H9 (cell line): ENCODE measurements at regions not wholly inside any gene's neighbourhood (a gene's known extent, or its start where the extent isn't known, plus 50 kb on each side); places are given as distances from the start of the nearest gene placed in this dataset.
"Not testable (repeated sequence)": the region's sequence is repeated elsewhere in the genome, so short reads cannot be mapped to it uniquely, and the experiment has no call there.

Experiments
- DNase-seq: peaks from one replicate; pipeline ENCODE4 v3.0.0-alpha.2; 2017
- H2AFZ ChIP-seq: one replicate; pipeline ENCODE4 v1.6.1; 2013; ENCODE audit warnings: mild to moderate bottlenecking, low read length, control low read depth, moderate library complexity
- H2AK5ac ChIP-seq: 2 replicates; pipeline ENCODE4 v1.6.1; 2013; ENCODE audit warnings: low read length, control low read depth, mixed read lengths; ENCODE audit not compliant: insufficient read length
- H2BK120ac ChIP-seq: one replicate; pipeline ENCODE4 v1.6.1; 2013; ENCODE audit warnings: low read depth, mild to moderate bottlenecking, low read length, control low read depth, inconsistent platforms; ENCODE audit not compliant: poor library complexity, severe bottlenecking
- H2BK12ac ChIP-seq: 2 replicates; pipeline ENCODE4 v1.6.1; 2013; ENCODE audit warnings: low read length, control low read depth, mixed read lengths, low read depth; ENCODE audit not compliant: insufficient read length
- H2BK15ac ChIP-seq: 2 replicates; pipeline ENCODE4 v1.6.1; 2013; ENCODE audit warnings: low read depth, low read length, control low read depth
- H2BK20ac ChIP-seq: one replicate; pipeline ENCODE4 v1.6.1; 2013; ENCODE audit warnings: low read depth, mild to moderate bottlenecking, low read length, control low read depth, inconsistent platforms; ENCODE audit not compliant: poor library complexity, severe bottlenecking
- H2BK5ac ChIP-seq: 2 replicates; pipeline ENCODE4 v1.6.1; 2013; ENCODE audit warnings: low read length, control low read depth, mixed read lengths; ENCODE audit not compliant: insufficient read length
- H3K14ac ChIP-seq: 2 replicates; pipeline ENCODE4 v1.6.1; 2013; ENCODE audit warnings: low read length, control low read depth; ENCODE audit not compliant: insufficient read depth
- H3K18ac ChIP-seq: 2 replicates; pipeline ENCODE4 v1.6.1; 2013; ENCODE audit warnings: low read depth, mild to moderate bottlenecking, mixed read lengths, low read length, control low read depth; ENCODE audit not compliant: insufficient read length
- H3K23ac ChIP-seq: 2 replicates; pipeline ENCODE4 v1.6.1; 2013; ENCODE audit warnings: low read length, control low read depth, mixed read lengths, low read depth; ENCODE audit not compliant: insufficient read length
- H3K23me2 ChIP-seq: 2 replicates; pipeline ENCODE4 v1.6.1; 2013; ENCODE audit warnings: low read depth, mild to moderate bottlenecking, mixed read lengths, low read length, control low read depth; ENCODE audit not compliant: insufficient read length, poor library complexity, severe bottlenecking
- H3K27ac ChIP-seq: 2 replicates; pipeline ENCODE4 v1.5.1; 2013; ENCODE audit warnings: low read length, control low read depth, mixed read lengths, low read depth; ENCODE audit not compliant: insufficient read length
- H3K27me3 ChIP-seq: 2 replicates; pipeline ENCODE4 v1.6.1; 2013; ENCODE audit warnings: low read length, control low read depth, inconsistent platforms; ENCODE audit not compliant: insufficient read depth
- H3K4ac ChIP-seq: 2 replicates; pipeline ENCODE4 v1.6.1; 2013; ENCODE audit warnings: low read depth, mild to moderate bottlenecking, control low read depth, inconsistent platforms, low read length, moderate library complexity
- H3K4me1 ChIP-seq: 2 replicates; pipeline ENCODE4 v1.6.1; 2013; ENCODE audit warnings: low read length, control low read depth, inconsistent platforms; ENCODE audit not compliant: insufficient read depth
- H3K4me2 ChIP-seq: 2 replicates; pipeline ENCODE4 v1.6.1; 2013; ENCODE audit warnings: low read length, control low read depth, mixed read lengths; ENCODE audit not compliant: insufficient read length, insufficient read depth
- H3K56ac ChIP-seq: 2 replicates; pipeline ENCODE4 v1.6.1; 2013; ENCODE audit warnings: low read depth, mild to moderate bottlenecking, mixed read lengths, low read length, control low read depth; ENCODE audit not compliant: insufficient read length
- H3K79me1 ChIP-seq: 2 replicates; pipeline ENCODE4 v1.6.1; 2013; ENCODE audit warnings: low read depth, mild to moderate bottlenecking, moderate library complexity, low read length, control low read depth, inconsistent platforms; ENCODE audit not compliant: insufficient read depth, poor library complexity, severe bottlenecking
- H3K79me2 ChIP-seq: 2 replicates; pipeline ENCODE4 v1.6.1; 2013; ENCODE audit warnings: low read length, control low read depth, inconsistent platforms; ENCODE audit not compliant: insufficient read depth
- H3K9ac ChIP-seq: 2 replicates; pipeline ENCODE4 v1.6.1; 2013; ENCODE audit warnings: low read length, control low read depth, mixed read lengths; ENCODE audit not compliant: insufficient read length; ENCODE audit errors: extremely low read depth
- H3K9me3 ChIP-seq: one replicate; pipeline ENCODE4 v1.6.1; 2013; ENCODE audit warnings: low read depth, low read length, inconsistent platforms; ENCODE audit not compliant: control insufficient read depth
- H3T11ph ChIP-seq: one replicate; pipeline ENCODE4 v1.6.1; 2013; ENCODE audit warnings: mild to moderate bottlenecking, low read length, control low read depth, inconsistent platforms
- H4K20me1 ChIP-seq: one replicate; pipeline ENCODE4 v1.6.1; 2013; ENCODE audit not compliant: control insufficient read depth, insufficient read length, insufficient read depth
- H4K5ac ChIP-seq: 2 replicates; pipeline ENCODE4 v1.6.1; 2013; ENCODE audit warnings: low read depth, mild to moderate bottlenecking, mixed read lengths, low read length, control low read depth; ENCODE audit not compliant: insufficient read length
- H4K8ac ChIP-seq: replicated peaks from 2 replicates; pipeline ENCODE4 v1.6.1; 2013; ENCODE audit warnings: low read length, control low read depth, mixed read lengths, low read depth; ENCODE audit not compliant: insufficient read length
- H4K91ac ChIP-seq: 2 replicates; pipeline ENCODE4 v1.6.1; 2013; ENCODE audit warnings: low read depth, mild to moderate bottlenecking, moderate library complexity, mixed read lengths, low read length, control low read depth; ENCODE audit not compliant: insufficient read length
- H3K27ac Mint-ChIP-seq, 3 experiments: 2 replicates in 2 of 3; 3 replicates in 1 of 3; pipeline ENCODE4 v1.8.0; 2020 to 2021; ENCODE audit warnings: mixed read lengths in 3 of 3, mild to moderate bottlenecking in 1 of 3, moderate library complexity in 1 of 3
- H3K27me3 Mint-ChIP-seq: 2 replicates; pipeline ENCODE4 v1.8.0; 2021; ENCODE audit warnings: low read depth, mild to moderate bottlenecking, moderate library complexity, mixed read lengths
- H3K36me3 Mint-ChIP-seq, 3 experiments: 2 replicates in 2 of 3; 3 replicates in 1 of 3; pipeline ENCODE4 v1.8.0; 2020 to 2021; ENCODE audit warnings: low read depth in 3 of 3, mixed read lengths in 3 of 3; ENCODE audit not compliant: insufficient read depth in 1 of 3
- H3K4me1 Mint-ChIP-seq, 2 experiments: 2 replicates each; pipeline ENCODE4 v1.8.0; 2020; ENCODE audit warnings: mixed read lengths in 2 of 2
- H3K4me3 Mint-ChIP-seq, 2 experiments: 2 replicates in 1 of 2; 3 replicates in 1 of 2; pipeline ENCODE4 v1.8.0; 2020 to 2021; ENCODE audit warnings: mild to moderate bottlenecking in 2 of 2, mixed read lengths in 2 of 2, moderate library complexity in 1 of 2
- H3K9me3 Mint-ChIP-seq, 2 experiments: 2 replicates in 1 of 2; 3 replicates in 1 of 2; pipeline ENCODE4 v1.8.0; 2020; ENCODE audit warnings: mild to moderate bottlenecking in 2 of 2, mixed read lengths in 2 of 2, moderate library complexity in 1 of 2
- WGBS: extraction: QIAGEN DNeasy Blood & Tissue Kit; methylation state at CpG from one replicate; pipeline ENCODE4 v1.1.7; 2013; ENCODE audit warnings: missing lambda C conversion rate, low lambda C conversion rate, mixed read lengths; ENCODE audit not compliant: insufficient read length; ENCODE audit errors: extremely low coverage; 5-methylcytosine and 5-hydroxymethylcytosine counted together

- H2AFZ ChIP-seq, H4K8ac ChIP-seq, H3T11ph ChIP-seq, H2BK12ac ChIP-seq, H3K79me1 ChIP-seq, H3K4me1 Mint-ChIP-seq, H3K4ac ChIP-seq, H3K56ac ChIP-seq, H4K20me1 ChIP-seq, H3K9ac ChIP-seq, H3K27me3 Mint-ChIP-seq, H3K4me1 ChIP-seq, DNase-seq, H3K14ac ChIP-seq, H3K23ac ChIP-seq, H3K9me3 ChIP-seq, H3K27ac Mint-ChIP-seq, H3K9me3 Mint-ChIP-seq, H3K36me3 Mint-ChIP-seq, H4K5ac ChIP-seq, H3K4me3 Mint-ChIP-seq, H4K91ac ChIP-seq, H2BK20ac ChIP-seq, H3K27me3 ChIP-seq, H2BK15ac ChIP-seq, H3K4me2 ChIP-seq, H2AK5ac ChIP-seq, H2BK120ac ChIP-seq, H2BK5ac ChIP-seq, H3K18ac ChIP-seq, H3K27ac ChIP-seq, H3K79me2 ChIP-seq, H3K23me2 ChIP-seq: not testable (repeated sequence)
- no CpG with 5 or more reads among the region's 6 CpGs for WGBS
Measured at GRCh38 chr9:66711553-66711952, 189.0 kb upstream of the ZNF658 start.

- not testable (repeated sequence) for H3K4me2 ChIP-seq, H3K9ac ChIP-seq, H3K4ac ChIP-seq, H3K27me3 Mint-ChIP-seq, H2BK5ac ChIP-seq, H3K27ac ChIP-seq, DNase-seq, H3K4me3 Mint-ChIP-seq, H3K4me1 ChIP-seq, H3K9me3 ChIP-seq, H3K18ac ChIP-seq, H2AK5ac ChIP-seq, H3K56ac ChIP-seq, H3K4me1 Mint-ChIP-seq, H3K23ac ChIP-seq, H4K5ac ChIP-seq, H3K23me2 ChIP-seq, H3K79me1 ChIP-seq, H4K8ac ChIP-seq, H3T11ph ChIP-seq, H3K14ac ChIP-seq, H3K27me3 ChIP-seq, H2AFZ ChIP-seq, H4K20me1 ChIP-seq, H3K27ac Mint-ChIP-seq, H2BK120ac ChIP-seq, H4K91ac ChIP-seq, H2BK15ac ChIP-seq, H3K9me3 Mint-ChIP-seq, H2BK20ac ChIP-seq, H2BK12ac ChIP-seq, H3K36me3 Mint-ChIP-seq, H3K79me2 ChIP-seq
- WGBS: no CpG with 5 or more reads among the region's 1 CpG
Measured at GRCh38 chr9:66712870-66713269, 187.7 kb upstream of the ZNF658 start.

- H3K4ac ChIP-seq, H2BK15ac ChIP-seq, H3K14ac ChIP-seq, H3K27ac ChIP-seq, H2BK20ac ChIP-seq, H3K23ac ChIP-seq, H4K20me1 ChIP-seq, H3K27me3 ChIP-seq, H3K79me1 ChIP-seq, H3K4me3 Mint-ChIP-seq, H2BK120ac ChIP-seq, H3K9me3 Mint-ChIP-seq, H3K4me1 Mint-ChIP-seq, H3K4me1 ChIP-seq, H4K91ac ChIP-seq, H3K56ac ChIP-seq, H2AK5ac ChIP-seq, DNase-seq, H3K9ac ChIP-seq, H3K27me3 Mint-ChIP-seq, H3K4me2 ChIP-seq, H3K9me3 ChIP-seq, H3K18ac ChIP-seq, H3K27ac Mint-ChIP-seq, H2AFZ ChIP-seq, H3K79me2 ChIP-seq, H2BK12ac ChIP-seq, H4K8ac ChIP-seq, H4K5ac ChIP-seq, H3T11ph ChIP-seq, H3K23me2 ChIP-seq, H2BK5ac ChIP-seq, H3K36me3 Mint-ChIP-seq: not testable (repeated sequence)
- no CpG with 5 or more reads among the region's 8 CpGs for WGBS
Measured at GRCh38 chr9:66713552-66713951, 187.0 kb upstream of the ZNF658 start.
